COR-L47 (cell line): ENCODE measurements at regions not wholly inside any gene's neighbourhood (a gene's known extent, or its start where the extent isn't known, plus 50 kb on each side); places are given as distances from the start of the nearest gene placed in this dataset.
"Not testable (repeated sequence)": the region's sequence is repeated elsewhere in the genome, so short reads cannot be mapped to it uniquely, and the experiment has no call there.

Source experiments
- DNase-seq: peaks from one replicate; lab custom pipeline; 2025; lab: John Stamatoyannopoulos, UW

DNA sequence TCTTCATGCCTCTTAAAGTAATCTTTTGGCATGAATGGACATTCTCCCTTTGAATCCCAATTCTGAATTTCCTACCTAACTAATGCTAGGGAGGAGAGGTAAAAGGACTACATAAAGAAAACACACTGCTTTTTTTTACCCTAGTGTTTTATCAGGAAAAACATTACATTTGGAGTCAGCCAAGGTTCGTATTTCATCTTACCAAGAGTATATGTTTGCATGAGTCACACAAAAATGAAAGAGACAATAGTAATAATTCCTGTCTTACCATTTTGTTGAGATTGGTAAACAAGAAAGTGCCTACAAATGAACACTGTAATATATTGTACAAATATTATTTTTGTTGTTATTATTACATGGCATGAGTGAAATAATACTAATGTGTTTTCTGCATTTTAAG lies 112.9 kb upstream of the WARS2 start:
- DNase-seq: no peak

DNA sequence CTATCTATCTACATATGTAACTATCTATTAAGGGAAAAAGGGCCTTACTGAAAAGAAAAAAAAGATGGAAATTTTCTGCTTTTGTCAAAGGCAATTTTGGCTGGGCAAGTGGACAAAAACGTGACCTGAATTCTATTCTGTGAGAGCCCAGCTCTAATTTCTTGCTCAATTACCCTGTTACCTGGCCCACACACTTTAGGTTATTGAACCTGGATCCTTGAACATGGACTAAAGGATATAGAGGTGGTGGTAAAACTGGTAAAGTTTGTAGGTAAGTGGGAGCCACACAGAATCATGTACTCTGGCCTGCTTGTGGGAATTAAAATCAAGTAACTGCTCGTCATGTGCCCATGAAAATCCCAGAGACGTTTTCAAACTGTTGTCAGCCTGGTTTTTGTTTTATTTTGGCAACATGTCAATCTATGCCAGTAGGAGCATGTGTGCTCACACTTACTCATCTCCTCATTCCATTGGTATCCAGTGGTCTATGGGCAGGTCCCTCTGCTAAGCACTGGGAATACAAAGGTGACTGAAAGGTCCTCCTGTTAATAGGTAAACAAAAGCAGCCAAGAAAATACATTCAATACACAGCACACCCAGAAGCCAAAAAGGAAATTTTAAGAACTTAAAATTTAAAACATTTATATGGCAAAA lies 113.7 kb upstream of the WARS2 start:
- no peak for DNase-seq

DNA sequence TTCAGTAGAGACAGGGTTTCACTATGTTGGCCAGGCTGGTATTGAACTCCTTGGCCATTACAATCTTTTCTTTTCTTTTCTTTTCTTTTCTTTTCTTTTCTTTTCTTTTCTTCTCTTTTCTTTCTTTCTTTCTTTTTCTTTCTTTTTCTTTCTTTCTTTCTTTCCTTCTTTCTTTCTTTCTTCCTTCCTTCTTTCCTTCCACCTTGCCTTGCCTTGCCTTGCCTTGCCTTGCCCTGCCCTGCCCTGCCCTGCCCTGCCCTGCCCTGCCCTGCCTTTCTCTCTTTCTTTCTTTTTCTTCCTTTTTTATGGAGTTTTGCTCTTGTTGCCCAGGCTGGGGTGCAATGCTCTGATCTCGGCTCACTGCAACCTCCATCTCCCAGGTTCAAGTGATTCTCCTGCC lies 112.5 kb upstream of the HAO2 start:
- DNase-seq: not testable (repeated sequence)

DNA sequence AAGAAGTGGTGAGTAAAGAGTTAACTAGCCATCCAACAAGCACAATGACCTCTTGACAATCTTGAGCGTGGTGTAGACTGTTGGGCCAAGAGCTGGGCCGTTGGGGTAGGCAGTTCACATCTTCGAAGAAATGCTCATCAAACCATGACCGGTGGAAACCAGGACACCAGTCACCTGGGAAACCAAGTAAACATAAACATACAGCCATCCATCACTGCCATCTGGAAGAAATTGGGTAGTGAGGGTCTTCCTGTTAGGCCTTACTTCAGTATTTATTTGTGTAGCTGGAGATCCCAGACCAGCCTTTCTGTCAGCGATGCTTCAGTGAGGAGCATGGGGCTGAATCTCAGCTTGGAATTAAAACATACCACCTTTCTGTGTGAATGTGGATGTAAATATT lies 108.1 kb upstream of the HAO2 start:
- DNase-seq: no peak

DNA sequence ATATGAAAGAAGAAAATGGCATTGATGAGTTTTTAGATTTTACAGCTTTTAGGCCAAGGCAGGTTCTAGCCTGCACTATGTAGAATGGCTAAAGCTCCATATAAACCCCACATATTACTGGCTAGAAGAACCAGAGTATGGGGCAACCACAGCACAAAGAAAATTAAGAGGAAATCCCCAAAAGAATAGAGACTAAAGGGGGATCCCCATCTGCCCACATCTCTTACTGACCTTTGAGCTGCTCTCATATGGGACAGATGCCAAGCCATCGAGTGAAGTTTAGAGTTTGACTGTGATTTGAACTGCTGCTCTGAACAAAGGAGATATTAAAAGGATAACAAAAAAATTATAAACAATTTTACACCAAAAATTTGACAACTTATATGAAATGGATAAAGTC lies 102.2 kb upstream of the HAO2 start:
- no peak for DNase-seq

DNA sequence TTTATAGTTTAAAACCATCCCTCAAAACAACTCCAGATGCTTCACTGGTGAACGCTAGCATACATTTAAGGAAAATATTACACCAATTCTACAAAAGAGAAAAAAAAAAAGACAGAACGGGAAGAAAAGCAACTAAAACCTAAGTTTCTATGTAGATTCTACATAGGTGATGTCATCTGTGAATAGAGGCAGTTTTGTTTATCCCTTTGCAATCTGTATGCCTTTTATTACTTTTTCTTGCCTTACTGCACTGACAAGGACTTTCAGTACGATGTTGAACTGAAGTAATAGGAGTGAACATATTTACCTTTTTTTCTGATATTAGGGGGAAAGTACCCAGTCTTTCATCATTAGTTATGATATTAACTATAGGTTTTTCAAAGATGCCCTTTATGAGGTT lies 101.7 kb upstream of the HAO2 start:
- no peak for DNase-seq

DNA sequence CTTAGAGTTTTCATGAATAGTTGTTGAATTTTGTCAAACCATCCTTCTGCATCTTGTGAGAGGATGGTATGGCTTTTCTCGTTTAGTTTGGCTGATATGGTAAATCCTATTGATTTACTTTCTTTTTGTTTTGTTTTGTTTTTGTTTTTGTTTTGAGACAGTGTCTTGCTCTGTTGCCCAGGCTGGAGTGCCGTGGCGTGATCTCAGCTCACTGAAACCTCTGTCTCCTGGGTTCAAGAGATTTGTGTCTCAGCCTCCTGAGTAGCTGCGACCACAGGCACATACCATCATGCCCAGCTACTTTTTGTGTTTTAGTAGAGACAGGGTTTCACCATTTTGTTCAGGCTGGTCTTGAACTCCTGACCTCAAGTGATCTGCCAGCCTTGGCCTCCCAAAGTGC lies 101.3 kb upstream of the HAO2 start:
- not testable (repeated sequence) for DNase-seq

DNA sequence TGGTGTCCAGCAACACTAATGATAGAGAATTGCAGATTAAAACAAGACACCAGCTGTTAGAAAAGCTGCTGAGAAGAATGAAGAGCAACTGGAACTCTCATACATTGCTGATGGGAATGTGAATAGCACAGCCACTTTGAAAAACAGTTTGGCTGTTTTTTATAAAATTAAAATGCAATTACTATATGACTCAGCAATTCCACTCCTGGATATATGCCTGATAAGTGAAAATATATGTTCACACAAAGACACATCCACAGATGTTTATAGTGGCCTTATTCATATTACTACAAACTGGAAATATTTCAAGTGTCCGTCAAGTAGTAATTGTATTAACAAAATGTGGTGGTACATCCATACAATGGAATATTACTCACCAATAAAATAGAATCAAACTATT lies 99.7 kb upstream of the HAO2 start:
- DNase-seq: no peak

DNA sequence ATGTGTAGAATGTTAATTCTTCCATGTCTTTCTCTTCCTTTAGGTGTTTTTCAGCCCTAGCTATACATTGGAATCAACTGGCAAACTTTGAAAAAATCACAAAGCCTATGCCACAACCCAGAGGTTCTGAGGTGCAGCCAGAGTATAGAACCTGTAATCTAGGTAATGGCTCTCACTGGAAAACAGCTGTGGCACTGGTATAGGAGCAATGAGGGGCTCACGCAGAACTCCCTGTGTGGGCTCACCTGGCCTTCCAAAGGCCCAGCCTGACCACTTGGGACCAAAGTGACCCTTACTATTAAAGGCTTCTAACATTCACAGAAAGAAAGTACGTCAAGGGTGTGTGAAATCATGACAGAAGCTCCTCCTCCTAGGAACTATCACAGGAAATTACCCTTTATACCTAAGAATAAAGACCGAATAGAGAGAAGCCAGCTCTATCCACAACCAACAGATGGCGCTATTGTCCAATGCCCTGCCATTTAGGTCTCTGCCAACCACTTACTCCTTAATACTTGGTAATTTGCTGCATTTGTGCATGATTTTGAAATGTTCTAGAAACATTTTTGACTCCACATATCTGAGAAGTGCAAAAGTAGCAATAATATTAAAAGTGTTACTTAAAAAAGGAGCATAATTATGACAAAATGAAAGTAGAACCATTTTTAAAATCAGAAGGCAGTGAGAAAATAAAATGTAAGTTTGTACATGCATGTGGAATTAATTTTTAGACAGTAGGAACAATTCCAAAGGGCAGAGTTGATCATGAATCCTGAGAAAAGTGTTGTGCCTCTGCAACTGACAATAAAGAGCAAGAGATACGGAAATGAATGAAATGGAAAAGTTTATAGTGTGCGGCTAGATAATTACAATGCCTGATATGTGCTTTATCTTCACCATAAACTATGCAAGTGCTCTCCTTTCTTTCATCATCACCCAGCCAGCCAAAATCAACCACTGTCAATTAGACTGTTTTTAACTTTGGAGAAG lies 93.1 kb upstream of the HAO2 start:
- DNase-seq: peak; percentile 24

DNA sequence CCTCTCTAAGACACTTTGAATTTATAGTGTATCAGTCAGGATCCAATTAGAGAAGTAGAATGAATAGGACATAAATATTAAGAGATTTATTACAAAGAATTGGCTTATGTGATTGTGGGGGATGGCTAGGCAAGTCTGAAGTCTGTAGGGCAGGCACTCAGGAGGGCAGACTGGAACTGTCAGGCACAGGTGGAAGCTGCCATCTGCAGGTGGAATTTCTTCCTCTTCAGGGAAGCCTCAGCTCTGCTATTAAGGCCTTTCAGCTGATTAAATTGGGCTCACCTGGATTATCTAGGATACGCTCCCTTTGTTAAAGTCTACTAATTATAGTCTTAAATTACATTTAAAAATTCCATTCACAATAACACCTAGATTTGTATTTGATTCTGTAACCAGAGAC lies 92.0 kb upstream of the HAO2 start:
- DNase-seq: peak; percentile 88

DNA sequence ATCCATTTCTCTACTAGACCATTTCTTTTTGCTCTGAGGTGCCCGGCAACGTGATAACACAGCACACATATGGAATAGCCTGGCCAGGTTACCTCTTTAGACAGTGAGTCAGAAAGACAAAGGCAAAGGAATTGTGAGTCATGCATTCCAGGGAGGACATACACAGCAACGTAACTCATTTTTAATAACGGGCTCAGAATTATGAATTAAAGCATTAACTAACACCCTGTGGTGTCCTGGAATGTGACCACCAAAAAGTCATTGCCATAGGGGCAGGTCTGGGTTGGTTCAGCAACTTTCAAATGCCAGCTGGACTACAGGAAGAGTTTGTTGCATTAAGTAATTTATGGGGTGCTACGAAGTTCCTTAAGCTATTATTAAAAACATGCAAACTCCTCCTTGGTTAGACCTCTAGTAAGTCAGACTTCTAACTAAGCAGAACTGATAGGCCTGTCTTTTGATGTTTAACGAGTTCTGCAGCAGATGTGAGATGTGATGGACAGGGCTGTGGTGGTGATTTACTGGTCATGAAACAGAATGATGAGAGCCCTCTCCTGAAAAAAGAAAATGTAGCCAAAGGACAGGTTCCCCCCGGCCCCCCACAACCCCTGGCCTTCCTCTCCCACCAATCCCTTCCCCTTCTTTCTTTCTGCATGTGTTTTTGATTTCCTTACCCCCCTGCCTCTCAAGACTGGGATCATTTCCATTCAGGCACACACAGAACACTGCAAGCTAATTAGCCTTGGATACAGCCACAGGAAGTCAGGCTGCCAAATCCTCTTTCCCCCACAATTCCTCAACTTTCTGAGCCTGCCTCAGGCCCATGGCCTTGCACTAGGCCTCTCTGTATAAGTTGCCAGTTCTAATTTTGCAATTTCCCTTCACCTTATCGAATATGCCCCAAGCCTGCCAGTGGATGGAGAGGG lies 88.9 kb upstream of the HAO2 start:
- DNase-seq: peak; percentile 5

DNA sequence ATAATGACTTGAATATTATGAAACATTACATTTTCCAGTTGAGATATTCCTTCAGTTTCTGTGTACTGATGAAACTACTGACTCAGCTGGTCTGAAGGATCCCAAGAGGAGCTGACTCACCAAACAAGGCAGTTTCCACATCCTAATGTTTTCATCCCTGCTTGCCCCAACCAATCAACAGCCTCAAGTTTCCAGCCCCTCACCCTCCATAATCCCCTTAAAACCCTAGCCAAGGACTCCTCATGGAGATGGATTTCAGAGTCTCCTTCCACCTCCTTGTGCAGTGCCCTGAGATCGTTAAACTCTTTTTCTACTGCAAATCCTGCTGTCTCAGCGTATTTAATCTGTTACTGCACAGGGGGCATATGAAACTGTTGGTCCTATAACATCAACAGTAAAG lies 83.1 kb upstream of the HAO2 start:
- no peak for DNase-seq

DNA sequence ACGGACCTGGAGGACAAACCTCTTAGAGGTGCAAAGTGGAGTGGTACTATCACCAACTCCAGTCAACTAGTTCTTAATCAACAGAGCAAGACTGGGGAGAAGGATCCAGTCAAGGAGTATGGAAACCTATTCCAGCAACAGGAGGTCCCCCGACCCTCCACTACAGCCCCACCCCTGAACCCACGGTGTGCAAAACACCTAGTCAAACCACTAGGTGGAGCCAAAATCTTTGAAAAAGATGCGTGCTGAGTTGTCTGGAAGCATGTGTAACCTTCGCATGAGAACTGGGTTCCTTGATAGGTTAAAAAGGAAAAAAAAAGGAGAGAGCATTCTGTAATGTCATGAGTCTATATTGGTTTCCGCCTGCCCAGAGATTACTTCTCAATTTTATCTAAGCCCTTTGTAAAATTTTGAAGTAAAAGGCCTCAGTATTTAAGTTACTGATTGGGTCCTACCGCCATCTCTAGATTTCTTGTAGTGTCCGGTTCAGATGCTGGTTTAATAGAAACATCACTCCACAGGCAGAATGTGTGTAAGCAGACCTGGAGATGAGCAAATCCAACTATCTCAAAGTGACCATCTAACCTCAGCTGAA lies 81.9 kb upstream of the HAO2 start:
- peak; percentile 39 for DNase-seq

DNA sequence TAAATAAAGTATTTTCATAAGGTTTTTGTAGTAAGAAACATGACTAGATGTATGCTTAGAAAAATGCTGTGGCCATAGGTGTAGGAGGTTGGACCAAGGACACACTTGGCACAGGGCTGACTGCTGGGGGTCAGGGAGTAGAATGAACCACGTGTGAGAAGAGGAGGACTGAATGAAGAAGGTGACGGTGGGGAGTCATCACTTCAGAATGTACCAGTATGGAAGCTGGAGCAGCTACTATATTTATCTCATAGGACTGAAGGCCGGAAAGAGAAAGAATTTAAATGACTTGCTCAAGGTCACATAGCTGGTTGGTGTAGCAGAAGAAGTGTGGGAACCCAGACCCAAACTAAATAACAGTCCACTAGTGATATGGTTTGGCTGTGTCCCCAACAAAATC lies 79.8 kb upstream of the HAO2 start:
- DNase-seq: no peak

DNA sequence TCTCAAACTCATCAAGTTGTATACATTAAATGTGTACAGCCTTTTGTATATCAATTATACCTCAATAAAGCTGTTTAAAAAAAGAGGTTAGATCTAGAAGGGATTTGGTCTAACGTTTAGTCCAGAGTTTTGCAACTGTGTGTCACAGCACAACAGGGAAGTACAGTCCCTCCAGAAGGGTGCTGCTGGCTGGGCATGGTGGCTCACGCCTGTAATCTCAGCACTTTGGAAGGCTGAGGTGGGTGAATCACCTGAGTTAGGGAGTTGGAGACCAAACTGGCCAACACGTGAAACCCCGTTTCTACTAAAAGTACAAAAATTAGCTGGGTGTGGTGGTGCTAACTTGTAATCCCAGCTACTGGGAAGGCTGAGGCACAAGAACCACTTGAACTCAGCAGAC lies 78.3 kb upstream of the HAO2 start:
- DNase-seq: no peak

DNA sequence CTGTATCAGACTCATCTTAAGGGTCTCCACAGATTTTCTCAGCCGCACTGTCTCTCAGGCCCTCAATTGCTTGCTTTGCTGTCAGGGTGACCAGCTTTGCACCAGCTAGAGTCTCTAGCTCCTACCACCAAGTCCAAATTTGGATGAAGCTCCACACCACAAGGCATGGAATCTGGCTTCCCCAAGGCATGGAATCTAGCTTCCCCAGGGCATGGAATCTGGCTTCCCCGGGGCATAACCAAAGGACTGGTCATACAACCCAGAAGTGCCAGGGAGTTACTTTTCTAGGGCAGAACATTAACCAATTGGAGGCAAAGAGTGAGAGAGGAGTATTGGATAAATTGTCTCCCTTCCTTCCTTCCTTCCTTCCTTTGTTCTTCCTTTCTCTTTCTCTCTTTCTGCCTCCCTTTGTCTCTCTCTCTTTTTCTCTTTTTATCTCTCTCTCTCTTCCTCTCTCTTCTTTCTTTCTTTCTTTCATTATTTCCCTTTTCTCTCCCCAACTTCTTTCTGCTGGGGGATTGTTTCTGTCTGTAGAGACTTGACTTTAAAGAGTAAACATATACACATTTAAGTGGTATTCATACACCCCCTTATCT lies 76.9 kb upstream of the HAO2 start:
- no peak for DNase-seq

DNA sequence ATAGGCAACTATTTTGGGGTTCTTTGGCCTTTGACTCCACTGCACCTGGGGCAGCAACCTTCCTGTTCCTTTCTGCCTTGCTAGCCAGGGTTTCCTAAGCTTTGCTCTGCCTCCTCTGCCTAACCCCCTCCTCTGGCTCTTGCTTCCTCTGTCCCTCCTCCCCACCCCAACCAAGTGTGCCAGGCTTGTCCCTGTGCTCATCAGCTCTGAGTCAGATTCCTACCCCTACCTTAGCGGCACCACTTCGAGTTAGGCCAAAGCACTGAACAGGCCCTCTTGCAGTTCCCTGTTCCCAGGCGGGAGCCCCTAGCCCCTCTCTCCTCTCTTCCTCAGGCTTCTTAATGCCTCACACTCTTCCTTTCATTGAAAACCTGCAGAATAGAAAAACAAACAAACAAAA lies 74.8 kb upstream of the HAO2 start:
- no peak for DNase-seq

DNA sequence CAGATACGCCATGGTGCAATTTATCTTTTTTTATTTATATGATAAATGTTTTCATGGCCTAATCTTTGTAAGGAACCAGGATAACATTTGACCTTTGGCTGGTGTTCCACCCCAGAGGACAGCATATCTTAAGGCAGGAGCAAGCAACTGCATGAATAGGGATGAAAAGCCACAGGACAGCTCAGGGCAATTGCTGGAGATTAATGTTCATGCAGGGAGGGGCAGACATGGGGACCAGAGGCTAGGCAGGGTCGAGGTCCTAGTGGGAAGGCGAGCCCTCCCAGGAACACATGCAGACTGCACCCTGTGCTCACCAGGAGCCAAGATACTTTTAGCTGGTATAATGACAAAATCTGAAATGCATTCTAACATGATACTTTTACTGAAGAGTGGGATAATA lies 74.4 kb upstream of the HAO2 start:
- no peak for DNase-seq

DNA sequence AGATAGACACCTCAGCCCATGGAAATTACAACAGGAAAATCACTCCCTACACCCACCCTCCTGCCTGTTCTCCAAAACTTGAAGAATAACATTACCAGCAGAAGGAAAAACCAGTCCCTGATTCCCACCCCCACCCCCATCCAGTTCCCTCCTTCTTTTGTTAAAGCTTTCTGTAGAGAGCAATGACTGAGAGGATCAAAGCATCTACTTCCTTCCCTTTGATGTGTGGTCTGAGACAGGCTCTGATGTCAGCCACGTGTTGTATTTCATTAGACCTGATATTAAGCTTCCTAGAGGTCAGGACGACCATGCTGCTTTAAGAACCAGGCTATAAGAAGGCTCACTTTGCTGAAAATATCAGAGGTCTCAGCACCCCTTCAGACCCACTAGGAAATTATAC lies 73.9 kb upstream of the HAO2 start:
- no peak for DNase-seq

DNA sequence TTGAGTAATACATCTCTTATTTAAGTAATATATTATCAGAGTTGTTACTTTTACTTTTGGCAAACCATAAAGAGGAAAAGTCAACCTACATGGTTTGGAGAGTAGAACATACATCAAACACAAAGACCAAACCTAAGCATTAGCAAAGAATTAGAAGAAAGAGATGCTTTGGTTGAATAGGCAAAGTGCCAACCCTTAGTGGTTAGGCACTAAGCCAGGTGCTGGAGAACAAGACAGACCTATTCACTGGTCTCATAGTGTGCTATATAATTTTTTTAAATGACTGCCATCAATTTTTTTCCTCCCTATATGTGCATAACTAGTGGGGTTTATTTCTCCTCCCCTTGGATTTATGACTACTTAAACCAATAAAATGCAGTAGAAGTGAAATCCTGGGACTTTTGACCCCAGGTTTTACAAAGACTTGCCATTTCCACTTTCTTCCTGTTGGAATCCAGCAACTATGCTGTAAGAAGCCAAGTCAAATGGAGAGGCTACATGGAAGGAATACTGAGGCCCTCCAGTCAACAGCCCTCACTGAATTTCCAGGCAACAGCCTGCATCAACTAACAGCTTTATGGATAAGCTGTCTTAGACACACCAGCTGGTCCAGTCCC lies 69.8 kb upstream of the HAO2 start:
- peak; percentile 52 for DNase-seq

DNA sequence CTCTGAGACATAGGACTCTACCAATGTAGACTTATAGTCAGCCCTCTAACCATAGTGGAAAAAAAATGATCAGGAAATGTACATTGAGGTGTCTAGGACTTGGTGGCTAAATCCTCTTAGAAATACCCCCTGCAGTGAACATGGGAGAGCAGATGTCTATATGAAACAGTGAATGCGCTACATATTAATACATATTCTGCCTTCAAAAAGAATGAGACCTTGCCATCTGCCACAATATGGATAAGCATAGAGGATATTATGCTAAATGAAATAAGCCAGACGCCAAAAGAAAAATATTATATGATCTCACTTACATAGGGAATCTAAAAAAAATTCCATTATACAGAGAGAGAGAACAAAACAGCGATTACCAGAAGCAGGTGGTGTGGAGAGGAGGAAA lies 66.6 kb upstream of the HAO2 start:
- DNase-seq: no peak
